Testis (tissue), 2 donors: ENCODE measurements at regions not wholly inside any gene's neighbourhood (a gene's known extent, or its start where the extent isn't known, plus 50 kb on each side); places are given as distances from the start of the nearest gene placed in this dataset.
"Not testable (repeated sequence)": the region's sequence is repeated elsewhere in the genome, so short reads cannot be mapped to it uniquely, and the experiment has no call there.

Source experiments
- CTCF ChIP-seq, 3 experiments: fragments of 450-650 bp in 2 of 3; fragments of 200-600 bp in 1 of 3; sonication (generic) in 1 of 3; IDR thresholded peaks; one replicate each; pipeline ENCODE4 v1.5.1; 2016 to 2019; ENCODE audit warnings: antibody characterized with exemption in 3 of 3, mild to moderate bottlenecking in 2 of 3, moderate library complexity in 1 of 3
- POLR2A ChIP-seq: fragments of 450-650 bp; IDR thresholded peaks from one replicate; pipeline ENCODE4 v1.6.1; 2017; ENCODE audit warnings: antibody characterized with exemption, mild to moderate bottlenecking, moderate library complexity

- TF ChIP-seq POLR2A; CTCF (IDR thresholded peaks at IDR 0.05): not testable (repeated sequence)
Measured at GRCh38 chr20:6658909-6659308, 108.6 kb upstream of the BMP2 start.
